ENCODE measurements at regions not wholly inside any gene's neighbourhood (a gene's known extent, or its start where the extent isn't known, plus 50 kb on each side); places are given as distances from the start of the nearest gene placed in this dataset.
"Not testable (repeated sequence)": the region's sequence is repeated elsewhere in the genome, so short reads cannot be mapped to it uniquely, and the experiment has no call there.

DNA sequence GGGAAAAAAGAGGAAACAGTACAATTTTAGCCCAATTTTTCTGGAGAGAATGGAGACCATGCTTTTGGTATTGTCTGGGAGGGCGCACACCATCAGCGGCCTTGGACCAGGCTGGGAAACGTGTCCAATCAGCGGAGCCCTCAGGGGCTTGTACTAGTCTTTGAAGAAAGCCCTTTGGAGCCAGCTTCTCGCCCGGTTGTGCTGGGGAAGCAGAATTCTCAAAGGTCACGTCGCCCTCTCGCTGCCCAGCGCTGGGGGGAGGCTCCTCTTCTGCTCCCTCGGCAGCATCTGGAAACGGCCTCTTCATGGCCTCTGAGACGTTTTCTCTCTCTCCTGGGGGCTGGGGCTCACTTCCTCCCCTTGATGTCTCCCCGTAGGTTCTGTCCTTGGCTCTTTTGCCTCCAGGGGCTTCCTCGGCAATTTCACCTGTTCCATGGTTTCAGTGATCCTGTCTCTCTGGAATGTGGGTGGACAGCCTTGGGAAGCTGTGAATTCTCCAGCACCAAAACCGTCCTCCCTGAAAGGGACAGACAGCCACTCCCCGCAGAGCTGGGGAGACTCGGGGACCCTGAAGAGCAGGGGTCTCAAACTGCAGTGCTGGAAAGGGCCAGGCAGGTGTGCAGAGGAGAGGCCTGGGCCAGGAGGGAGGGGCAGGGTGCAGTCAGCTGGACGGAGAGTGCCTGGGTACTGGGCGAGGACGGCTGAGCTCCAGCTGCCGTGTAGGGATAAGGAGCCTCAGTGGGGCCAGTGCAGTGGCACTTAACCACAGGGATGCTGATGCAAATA lies 80.2 kb downstream of the RPS6KA4 start:
- Histone ChIP-seq H3K9me2 (ENCODE audit: insufficient read depth) (no peaks in the 10 kb centered on the region), H3K9me3 (ENCODE audit: low read depth) (no peaks in the 10 kb centered on the region), H2AFZ (no peak overlapping the region), H3F3A (ENCODE audit: insufficient read depth) (no peaks in the 10 kb centered on the region), H4K20me1 (ENCODE audit: insufficient read depth) (no peaks in the 10 kb centered on the region), H3K4me3 (no peak overlapping the region), H3K79me2 (ENCODE audit: insufficient read depth) (no peaks in the 10 kb centered on the region), H3K27ac (no peak overlapping the region), H3K4me1 (ENCODE audit: insufficient read depth) (no peaks in the 10 kb centered on the region), H3K9ac (no peak overlapping the region), H3K27me3 (replicated peaks; ENCODE audit: insufficient read depth) (peaks cover 42% of the 10 kb centered on the region), H3K36me3 (ENCODE audit: low read depth) (no peaks in the 10 kb centered on the region), H3K4me2 (ENCODE audit: unreplicated experiment) (no peak overlapping the region)
- in situ Hi-C loops (cut with MboI) = no loop called here
- no peak for TF ChIP-seq EZH2phosphoT487 (IDR thresholded peaks at IDR 0.05; ENCODE audit: insufficient read depth, low read depth)
- TF ChIP-seq EZH2 (IDR thresholded peaks at IDR 0.05; ENCODE audit: insufficient read depth, poor library complexity, severe bottlenecking) = no peak
- WGBS, 2 experiments (ENCODE audit: low coverage in 1 of 2, low lambda C conversion rate in 2 of 2, missing lambda C conversion rate in 2 of 2) = 14 to 16% methylated on average over 20 to 22 of the region's 22 CpGs
- DNase-seq = no peak

DNA sequence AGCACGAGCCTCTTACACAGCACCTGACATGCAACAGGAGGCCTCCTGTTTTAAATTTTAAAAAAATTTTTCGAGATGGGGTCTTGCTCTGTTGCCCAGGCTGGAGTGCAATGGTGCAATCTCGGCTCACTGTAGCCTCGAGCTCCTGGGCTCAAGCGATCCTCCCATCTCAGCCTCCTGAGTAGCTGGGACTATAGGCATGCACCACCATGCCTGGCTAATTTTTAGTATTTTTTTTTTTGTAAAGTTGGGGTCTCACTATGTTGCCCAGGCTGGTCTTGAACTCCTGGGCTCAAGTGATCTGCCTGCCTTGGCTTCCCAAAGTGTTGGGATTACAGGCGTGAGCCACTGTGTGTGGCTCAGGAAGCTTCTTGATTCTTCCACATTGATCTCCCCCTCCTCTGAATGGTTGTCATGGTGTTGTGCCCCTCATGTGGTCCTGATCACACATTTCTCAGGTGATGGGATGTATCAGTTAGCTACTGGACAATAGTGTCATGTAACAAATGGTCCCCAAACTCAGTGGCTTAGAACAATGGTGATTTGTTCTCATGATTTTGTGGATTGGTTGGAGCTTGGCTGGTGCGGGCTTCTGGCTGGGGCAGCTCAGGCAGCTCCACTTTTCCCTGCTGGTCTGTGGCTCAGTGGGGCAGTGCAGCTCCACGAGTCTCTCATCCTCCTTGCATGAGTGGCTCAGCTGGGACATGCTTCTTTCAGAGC lies 81.0 kb downstream of the RPS6KA4 start:
- H3F3A ChIP-seq (ENCODE audit: insufficient read depth); H3K9ac ChIP-seq; H3K4me3 ChIP-seq; DNase-seq; H3K4me2 ChIP-seq (ENCODE audit: unreplicated experiment); H3K9me2 ChIP-seq (ENCODE audit: insufficient read depth); H3K9me3 ChIP-seq (ENCODE audit: low read depth); H4K20me1 ChIP-seq (ENCODE audit: insufficient read depth); H3K4me1 ChIP-seq (ENCODE audit: insufficient read depth); in situ Hi-C loops (cut with MboI); H3K79me2 ChIP-seq (ENCODE audit: insufficient read depth); H3K27ac ChIP-seq; H2AFZ ChIP-seq; H3K36me3 ChIP-seq (ENCODE audit: low read depth): not testable (repeated sequence)
- H3K27me3 ChIP-seq (replicated peaks; ENCODE audit: insufficient read depth) = peaks cover 42% of the 10 kb centered on the region
- WGBS, 2 experiments (ENCODE audit: low coverage in 1 of 2, low lambda C conversion rate in 2 of 2, missing lambda C conversion rate in 2 of 2) = 50 to 53% methylated on average over 8 of the region's 8 CpGs

DNA sequence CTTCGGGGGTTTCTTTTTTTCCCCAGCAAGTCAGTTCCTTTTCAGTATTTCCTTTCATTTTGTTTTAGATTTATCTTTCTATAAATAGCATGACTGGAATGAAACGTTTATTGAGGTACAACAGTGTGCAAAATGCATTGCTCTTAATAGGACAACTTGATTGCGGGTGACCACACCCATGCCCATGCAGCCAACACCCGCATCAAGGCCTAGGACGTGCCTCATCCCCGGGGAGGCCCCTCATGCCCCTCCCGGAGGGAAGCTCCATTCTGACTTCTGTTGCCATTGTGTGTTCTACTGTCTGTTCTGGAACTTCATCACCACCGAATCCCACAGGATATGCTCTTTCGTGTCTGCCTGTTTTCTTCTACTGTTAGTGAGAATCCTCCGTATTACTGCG lies 82.2 kb downstream of the RPS6KA4 start:
- Histone ChIP-seq H3K36me3 (ENCODE audit: low read depth) (no peaks in the 10 kb centered on the region), H3K27ac (no peak overlapping the region), H2AFZ (no peak overlapping the region), H3K27me3 (replicated peaks; ENCODE audit: insufficient read depth) (peaks cover 42% of the 10 kb centered on the region), H3K9me3 (ENCODE audit: low read depth) (no peaks in the 10 kb centered on the region), H3K4me3 (no peak overlapping the region), H3K9ac (no peak overlapping the region), H3K4me1 (ENCODE audit: insufficient read depth) (no peaks in the 10 kb centered on the region), H3K9me2 (ENCODE audit: insufficient read depth) (no peaks in the 10 kb centered on the region), H3F3A (ENCODE audit: insufficient read depth) (no peaks in the 10 kb centered on the region), H3K4me2 (ENCODE audit: unreplicated experiment) (no peak overlapping the region), H4K20me1 (ENCODE audit: insufficient read depth) (no peaks in the 10 kb centered on the region), H3K79me2 (ENCODE audit: insufficient read depth) (no peaks in the 10 kb centered on the region)
- TF ChIP-seq EZH2 (IDR thresholded peaks at IDR 0.05; ENCODE audit: insufficient read depth, poor library complexity, severe bottlenecking) = no peak
- TF ChIP-seq EZH2phosphoT487 (IDR thresholded peaks at IDR 0.05; ENCODE audit: insufficient read depth, low read depth) = no peak
- in situ Hi-C loops (cut with MboI) = no loop called here
- DNase-seq = no peak
- 42 to 49% methylated on average over 11 of the region's 11 CpGs for WGBS, 2 experiments (ENCODE audit: low coverage in 1 of 2, low lambda C conversion rate in 2 of 2, missing lambda C conversion rate in 2 of 2)

DNA sequence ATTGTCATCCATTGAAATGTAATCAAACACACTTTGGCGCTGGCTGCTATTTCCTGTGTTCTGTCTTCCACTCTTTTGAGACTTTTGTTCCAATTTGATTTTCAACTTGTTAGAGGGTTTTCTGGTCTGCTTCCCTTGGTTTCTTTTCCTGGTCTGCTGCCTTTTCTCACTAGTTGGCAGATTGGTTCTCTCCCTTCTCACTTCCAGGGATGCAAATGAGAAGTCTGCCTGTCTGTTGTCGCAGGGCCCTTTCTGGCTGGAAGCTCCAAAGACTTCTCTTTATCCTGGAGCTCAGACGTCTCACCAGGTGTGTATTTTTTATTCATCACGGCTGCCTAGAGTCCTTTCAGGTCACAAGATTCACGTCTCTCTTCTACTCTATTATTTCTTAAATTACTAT lies 84.0 kb downstream of the RPS6KA4 start:
- in situ Hi-C loops (cut with MboI) = no loop called here
- Histone ChIP-seq H4K20me1 (ENCODE audit: insufficient read depth) (no peaks in the 10 kb centered on the region), H3K9me3 (ENCODE audit: low read depth) (no peaks in the 10 kb centered on the region), H3K9me2 (ENCODE audit: insufficient read depth) (no peaks in the 10 kb centered on the region), H3K4me1 (ENCODE audit: insufficient read depth) (no peaks in the 10 kb centered on the region), H3K9ac (no peak overlapping the region), H3K27me3 (replicated peaks; ENCODE audit: insufficient read depth) (peaks cover 45% of the 10 kb centered on the region), H2AFZ (no peak overlapping the region), H3K4me2 (ENCODE audit: unreplicated experiment) (no peak overlapping the region), H3F3A (ENCODE audit: insufficient read depth) (no peaks in the 10 kb centered on the region), H3K79me2 (ENCODE audit: insufficient read depth) (no peaks in the 10 kb centered on the region), H3K4me3 (no peak overlapping the region), H3K27ac (no peak overlapping the region), H3K36me3 (ENCODE audit: low read depth) (no peaks in the 10 kb centered on the region)
- TF ChIP-seq EZH2 (IDR thresholded peaks at IDR 0.05; ENCODE audit: insufficient read depth, poor library complexity, severe bottlenecking) = no peak
- TF ChIP-seq EZH2phosphoT487 (IDR thresholded peaks at IDR 0.05; ENCODE audit: insufficient read depth, low read depth) = no peak
- 62 to 77% methylated on average over 5 of the region's 5 CpGs for WGBS, 2 experiments (ENCODE audit: low coverage in 1 of 2, low lambda C conversion rate in 2 of 2, missing lambda C conversion rate in 2 of 2)
- no peak for DNase-seq
